HG03378 (cell line): ENCODE measurements at regions not wholly inside any gene's neighbourhood (a gene's known extent, or its start where the extent isn't known, plus 50 kb on each side); places are given as distances from the start of the nearest gene placed in this dataset.

Experiments
- ATAC-seq: cut with Tn5 transposase; IDR thresholded peaks from one replicate; pipeline ENCODE4 v1.9.1; 2021; ENCODE audit warnings: mild to moderate bottlenecking, moderate library complexity; ENCODE audit not compliant: unreplicated experiment

DNA sequence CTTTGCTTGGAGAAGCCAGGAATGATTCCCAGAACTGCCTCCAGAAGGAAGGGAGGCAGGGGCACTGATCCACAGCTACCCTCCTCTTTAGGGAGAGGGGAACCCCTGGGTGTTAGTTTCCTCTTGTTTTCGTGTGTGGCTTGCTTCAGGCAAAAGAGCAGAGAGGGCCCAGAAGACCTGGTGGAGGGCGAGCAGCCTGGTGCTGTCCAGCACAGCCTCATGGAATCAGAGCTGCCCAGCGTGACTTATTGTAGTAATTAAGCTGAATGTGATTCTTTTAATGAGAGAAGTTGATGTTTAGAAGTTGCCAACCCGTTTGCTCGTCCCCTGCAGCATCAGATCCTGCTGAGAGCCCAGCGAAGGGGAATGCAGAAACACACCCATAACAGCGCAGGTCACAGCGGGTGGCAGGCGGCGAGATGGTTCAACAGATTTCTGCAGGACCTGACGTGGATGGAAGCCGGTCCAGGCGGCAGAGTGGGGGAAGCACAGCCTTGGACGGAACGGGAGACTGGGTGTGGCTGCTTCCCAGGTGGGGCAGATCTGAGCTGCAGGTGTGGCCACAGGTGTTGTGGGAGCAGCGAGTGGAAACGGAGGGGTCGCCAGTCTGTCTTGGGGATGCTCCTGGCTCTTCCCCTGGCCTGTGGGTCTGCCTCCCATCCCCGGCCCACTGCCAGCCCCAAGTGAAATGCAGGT lies 53.7 kb upstream of the SHH start:
- no peak for ATAC-seq

DNA sequence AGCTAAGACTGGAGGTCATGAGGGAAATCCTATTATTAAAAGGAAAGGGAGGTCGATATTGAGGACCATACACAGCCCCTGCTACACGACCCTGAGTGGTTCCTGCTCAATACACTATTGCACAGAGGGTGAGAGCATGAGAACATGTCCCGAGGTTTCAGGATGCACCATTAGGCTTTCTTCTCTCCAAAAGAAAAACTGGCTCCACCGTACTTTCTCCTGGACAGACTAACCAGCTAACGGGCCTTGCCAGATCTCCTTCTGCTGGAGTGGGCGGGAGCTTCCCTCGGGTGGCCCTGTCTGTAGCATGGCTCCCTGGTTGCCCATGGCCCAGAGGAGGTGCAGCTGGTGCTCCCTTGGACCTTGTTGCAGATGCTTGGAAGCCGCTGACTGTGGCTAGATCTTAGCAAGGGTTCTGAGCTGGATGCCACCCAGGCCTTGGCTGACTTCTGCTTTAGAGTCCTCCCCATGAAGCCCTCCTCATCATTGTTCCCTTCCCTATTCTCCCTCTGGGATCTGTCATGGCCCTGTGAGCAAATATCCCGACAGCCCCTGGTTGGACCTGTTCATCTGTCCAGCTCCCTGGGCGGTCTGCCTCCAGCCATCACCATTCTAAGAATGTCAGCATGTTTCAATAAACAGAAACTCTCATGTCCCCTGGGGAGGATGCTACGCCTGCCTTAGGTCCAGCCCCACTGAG lies 52.9 kb upstream of the SHH start:
- no peak for ATAC-seq

- no peak for ATAC-seq
Measured at GRCh38 chr7:155864271-155864985, 52.2 kb upstream of the SHH start.

DNA sequence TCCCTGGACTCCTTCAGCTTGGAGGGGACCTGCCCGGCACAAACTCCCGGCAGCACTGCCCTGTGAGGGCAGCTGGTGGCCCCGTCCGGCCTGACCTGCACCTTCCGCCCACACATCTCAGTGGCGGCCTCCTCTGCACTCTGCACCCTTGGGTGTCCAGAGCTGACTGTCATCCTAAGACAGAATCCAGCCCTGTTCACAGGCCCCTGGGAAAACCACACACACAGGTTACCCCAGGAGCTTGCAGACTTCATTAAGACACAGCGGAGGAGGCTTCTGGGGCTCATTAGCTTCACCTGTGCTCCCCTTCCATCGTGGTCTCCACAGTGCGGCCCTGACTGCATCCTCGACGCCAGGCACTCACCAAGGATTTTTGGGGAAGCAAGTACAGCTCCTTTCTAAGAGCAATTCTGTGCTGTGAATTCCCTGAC lies 51.5 kb upstream of the SHH start:
- no peak for ATAC-seq

DNA sequence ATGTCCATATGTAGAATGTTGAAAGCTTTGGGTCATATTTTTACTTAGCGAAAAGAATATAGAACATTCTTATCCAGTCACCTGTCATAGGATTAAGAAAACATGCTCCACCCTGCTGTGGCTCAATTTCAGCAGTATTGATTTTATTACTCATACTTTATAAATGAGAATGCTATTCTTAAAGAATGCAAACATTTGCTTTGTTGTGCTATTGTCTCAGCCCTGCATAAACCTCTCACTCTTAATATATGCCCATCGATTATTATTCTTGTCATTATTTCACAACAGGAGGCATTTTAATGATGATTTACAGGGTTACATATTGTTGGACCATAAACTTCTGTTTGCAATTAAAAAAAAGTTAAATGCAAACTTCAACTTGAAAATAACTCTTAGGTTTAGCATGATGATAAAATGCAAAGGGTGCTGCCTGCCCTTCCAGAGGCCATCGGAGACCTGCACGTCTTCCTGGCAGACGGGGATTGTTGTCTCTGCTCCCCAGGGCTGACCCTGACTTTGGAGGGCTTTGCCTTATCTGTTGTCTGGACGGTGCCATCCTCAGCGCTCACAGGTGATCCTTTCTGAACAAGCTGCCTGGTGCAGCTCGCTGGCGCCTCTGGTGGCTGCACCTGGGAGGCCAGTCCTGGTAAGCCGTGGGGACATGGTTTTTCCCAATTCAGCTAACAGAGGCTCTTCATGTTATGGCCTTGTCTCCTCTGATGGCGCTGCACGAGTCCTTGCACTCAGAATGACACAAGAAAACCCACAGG lies 50.0 kb upstream of the SHH start:
- no peak for ATAC-seq
